GM12874 (cell line): ENCODE measurements at regions not wholly inside any gene's neighbourhood (a gene's known extent, or its start where the extent isn't known, plus 50 kb on each side); places are given as distances from the start of the nearest gene placed in this dataset.

ENCODE experiments used
- TF ChIP-seq, protein P1 (sequence below): IDR thresholded peaks from 2 replicates; pipeline ENCODE4 v1.5.1; 2011; ENCODE audit warnings: low read depth, mild to moderate bottlenecking, control low read depth, low read length, moderate library complexity; ENCODE audit not compliant: insufficient read depth

DNA sequence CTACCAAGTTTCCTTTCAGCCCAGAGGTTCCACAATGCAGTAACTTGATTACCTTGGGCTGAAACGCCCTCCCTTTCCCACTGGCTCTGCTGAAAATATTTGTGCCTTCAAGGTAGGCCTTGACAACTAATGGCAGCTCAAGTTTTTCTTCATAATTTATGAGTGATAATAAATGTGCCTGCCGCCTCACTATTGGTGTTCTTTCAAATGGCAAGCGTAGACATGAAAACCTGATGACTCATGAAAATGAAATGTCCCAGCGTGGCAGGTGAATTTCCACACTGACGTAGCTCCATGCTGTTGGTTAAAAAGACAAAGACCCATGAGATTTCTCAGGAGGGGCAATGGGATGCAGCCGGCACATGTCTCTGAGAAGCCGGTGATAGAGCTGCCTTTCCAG, 107.2 kb upstream of the GGTLC1 start:
- TF ChIP-seq, protein P1, sequence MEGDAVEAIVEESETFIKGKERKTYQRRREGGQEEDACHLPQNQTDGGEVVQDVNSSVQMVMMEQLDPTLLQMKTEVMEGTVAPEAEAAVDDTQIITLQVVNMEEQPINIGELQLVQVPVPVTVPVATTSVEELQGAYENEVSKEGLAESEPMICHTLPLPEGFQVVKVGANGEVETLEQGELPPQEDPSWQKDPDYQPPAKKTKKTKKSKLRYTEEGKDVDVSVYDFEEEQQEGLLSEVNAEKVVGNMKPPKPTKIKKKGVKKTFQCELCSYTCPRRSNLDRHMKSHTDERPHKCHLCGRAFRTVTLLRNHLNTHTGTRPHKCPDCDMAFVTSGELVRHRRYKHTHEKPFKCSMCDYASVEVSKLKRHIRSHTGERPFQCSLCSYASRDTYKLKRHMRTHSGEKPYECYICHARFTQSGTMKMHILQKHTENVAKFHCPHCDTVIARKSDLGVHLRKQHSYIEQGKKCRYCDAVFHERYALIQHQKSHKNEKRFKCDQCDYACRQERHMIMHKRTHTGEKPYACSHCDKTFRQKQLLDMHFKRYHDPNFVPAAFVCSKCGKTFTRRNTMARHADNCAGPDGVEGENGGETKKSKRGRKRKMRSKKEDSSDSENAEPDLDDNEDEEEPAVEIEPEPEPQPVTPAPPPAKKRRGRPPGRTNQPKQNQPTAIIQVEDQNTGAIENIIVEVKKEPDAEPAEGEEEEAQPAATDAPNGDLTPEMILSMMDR: no peak

DNA sequence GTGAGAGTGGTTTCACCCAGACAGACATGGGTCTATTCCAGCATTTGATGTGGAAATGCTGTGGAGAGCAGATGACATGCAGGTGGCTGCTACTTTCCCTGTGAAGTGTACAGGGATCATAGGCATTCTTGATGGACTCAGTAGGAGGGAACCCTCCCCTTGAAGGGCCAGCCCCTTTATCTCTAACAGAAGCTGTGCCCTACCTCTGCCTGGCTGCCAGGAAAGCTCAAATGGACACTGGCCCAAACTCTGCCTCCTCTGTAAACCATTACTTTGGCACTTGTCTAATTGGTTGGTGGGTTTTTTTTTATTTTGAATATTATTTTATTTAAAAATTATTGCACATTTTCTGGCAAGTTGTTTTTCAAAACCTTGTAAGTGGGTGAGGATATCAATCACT, 106.7 kb upstream of the GGTLC1 start:
- TF ChIP-seq, protein P1: no peak

DNA sequence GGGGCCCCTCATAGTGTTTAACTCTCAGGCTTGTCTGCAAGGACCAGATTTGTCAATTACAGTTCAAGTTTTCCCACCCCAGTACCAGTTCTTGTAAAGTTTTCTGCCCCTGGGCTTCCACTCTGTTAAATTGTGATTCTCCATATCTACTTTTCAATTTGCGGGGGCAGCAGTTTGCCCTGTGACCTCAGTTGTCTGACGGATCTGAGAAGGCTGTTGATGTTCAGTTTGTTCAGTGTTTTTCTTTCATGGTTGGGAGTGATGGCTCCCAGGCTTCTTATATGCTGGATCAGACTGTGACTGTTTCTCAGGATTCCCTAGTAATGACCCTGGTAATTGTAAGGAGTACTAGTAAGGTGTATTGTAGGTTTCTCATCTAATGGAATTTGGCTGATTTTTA, 101.0 kb upstream of the GGTLC1 start:
- TF ChIP-seq, protein P1: no peak

DNA sequence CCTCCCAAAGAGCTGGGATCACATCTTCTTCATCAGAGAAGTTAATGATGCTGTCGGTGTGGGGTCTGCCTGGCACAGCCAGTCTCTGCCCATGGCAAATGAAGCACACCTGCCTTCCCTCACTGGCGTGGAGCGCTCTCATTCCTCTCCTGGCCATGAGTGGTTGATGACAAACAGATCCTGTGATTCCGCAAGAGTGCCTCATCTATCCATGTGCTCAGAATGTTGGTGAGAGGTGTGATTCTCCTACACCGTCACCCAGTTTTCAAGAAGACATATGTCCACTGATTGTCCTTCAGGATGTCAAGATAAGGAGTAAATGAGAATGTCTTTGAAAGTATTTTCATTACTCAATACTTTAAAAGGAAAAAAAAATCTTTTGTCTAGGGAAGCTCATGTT, 97.5 kb upstream of the GGTLC1 start:
- TF ChIP-seq, protein P1: no peak

DNA sequence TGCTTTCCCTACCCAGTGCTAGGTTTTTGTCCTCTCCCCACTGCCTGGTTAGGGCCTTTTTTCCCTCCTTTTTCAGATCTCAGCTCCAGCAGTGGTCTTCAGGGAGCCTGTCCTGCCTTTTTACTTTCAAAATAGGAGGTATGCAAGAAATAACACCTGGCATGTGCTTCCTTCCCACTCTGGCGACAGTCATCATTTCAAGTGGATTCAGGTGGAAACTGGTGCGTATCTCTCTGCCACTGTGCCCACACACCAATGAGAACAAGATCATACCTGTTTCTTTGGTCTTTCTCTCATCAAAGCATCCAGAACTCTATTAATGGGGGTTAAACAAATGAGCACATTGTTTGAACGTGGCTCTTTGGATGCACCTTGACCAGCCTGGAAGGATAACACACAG, 95.7 kb upstream of the GGTLC1 start:
- TF ChIP-seq, protein P1: no peak

DNA sequence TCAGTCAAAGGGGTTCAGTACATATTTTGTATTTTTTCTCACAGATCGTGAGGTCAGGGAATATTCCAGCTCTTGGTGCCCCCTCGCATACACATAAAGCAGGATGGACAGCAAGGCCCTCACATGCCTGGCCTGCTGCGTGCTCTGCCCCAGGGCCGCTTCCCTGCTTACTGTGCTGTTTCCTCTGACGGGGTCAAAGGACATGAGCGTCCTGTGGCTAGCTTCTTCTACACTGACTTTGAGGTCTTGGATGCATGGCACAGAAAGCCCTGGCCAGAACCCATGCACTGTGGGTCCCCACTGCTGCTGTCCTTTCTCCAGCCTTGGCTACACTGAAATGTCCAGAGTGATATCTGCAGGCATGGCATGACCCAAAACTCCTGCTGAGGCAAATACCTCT, 92.5 kb upstream of the GGTLC1 start:
- TF ChIP-seq, protein P1: no peak

DNA sequence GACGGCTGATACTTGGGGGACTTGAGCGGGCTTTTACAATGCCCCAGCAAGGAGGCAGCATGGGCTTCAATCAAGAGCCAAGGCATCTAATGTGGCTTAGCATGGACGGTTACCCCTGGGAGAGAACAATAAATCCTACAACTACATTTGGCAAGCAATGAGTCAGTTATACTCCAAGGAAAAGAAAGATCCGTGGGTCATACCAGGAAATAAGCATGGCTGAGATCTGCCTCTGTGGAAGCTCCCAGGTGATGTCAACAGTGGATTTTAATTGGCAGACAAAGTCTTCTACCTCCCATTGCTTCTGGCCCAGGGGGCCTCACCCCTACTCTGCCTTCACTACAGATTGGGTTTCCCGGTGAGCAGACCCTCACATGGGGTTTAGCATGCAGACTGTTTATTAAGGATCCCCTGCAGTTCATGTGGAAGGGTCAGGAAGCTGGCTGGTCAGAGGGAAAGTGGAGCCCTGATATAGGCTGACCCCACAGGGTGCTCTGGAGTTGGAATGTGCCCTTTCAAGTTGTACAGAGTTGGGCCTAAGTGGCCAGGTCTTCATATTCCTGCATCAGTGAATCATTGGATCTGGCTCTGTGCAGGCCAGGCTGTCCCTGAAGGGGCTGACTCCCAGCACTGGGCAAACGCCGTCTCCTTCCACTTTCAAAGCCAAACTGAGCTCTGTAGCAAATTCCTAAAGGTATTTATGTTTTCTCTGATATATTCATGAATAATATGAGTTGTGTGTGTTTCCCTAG, 91.3 kb upstream of the GGTLC1 start:
- TF ChIP-seq, protein P1: no peak

DNA sequence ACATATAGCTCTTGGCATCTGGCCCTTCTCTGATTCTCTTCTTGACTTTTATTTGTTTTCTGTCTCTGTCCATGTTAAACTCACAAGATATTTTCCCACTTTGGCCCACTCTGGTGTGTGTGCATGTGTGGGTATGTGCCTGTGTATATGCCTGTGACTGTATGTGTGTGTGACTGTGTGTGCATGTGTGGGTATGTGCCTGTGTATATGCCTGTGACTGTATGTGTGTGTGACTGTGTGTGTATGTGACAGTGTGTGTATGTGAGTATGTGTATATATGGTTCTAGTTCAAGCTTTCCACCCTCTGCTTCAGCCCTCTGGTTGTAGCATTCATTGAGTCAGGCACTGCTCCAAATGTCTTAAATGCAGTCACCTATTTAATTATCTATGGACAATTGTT, 88.6 kb upstream of the GGTLC1 start:
- TF ChIP-seq, protein P1: no peak
